ENCODE measurements at regions not wholly inside any gene's neighbourhood (a gene's known extent, or its start where the extent isn't known, plus 50 kb on each side); places are given as distances from the start of the nearest gene placed in this dataset.
"Not testable (repeated sequence)": the region's sequence is repeated elsewhere in the genome, so short reads cannot be mapped to it uniquely, and the experiment has no call there.

DNA sequence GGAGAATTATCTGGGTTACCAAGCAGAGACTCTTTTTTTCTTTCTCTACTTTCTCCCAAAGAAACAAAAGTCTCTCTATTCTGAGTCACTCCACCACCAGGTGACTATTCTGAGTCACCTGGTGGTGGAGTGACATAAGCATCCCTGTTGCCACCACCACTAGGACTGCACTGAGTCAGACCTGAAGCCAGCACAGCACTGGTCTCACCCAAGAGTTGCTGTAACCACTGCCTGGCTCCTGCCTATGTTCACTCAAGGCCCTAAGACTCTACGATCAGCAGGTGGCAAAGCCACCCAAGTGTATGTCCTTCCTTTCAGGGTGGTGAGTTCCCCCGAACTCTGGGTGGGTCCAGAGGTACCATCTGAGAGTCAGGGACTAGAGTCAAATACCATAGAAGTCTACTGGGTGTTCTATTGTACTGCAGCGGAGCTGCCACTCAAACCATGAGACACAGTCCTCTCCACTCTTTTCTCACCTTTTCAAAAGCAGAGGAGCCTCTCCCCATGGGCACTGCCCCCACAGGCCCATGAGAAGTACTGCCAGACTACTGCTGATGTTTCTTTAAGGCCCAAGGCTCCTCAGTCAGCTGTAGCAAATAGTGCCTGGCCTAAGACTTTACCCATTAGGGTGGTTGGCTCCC is 209.6 kb upstream of the IRS4 start:
- Histone ChIP-seq H3K4me1 (ENCODE audit: control insufficient read depth, insufficient read depth, low read length) (no peaks in the 10 kb centered on the region), H3K4me3 (ENCODE audit: low read depth, low read length) (no peak overlapping the region), H3K27ac (ENCODE audit: extremely low read depth, low read depth, low read length) (no peak overlapping the region), H3K36me3 (ENCODE audit: control insufficient read depth in 2 of 2, insufficient read depth in 1 of 2, low read length in 2 of 2) (no peaks in the 10 kb centered on the region), H3K9me3 (ENCODE audit: control insufficient read depth, insufficient read depth, low read depth, low read length) (no peaks in the 10 kb centered on the region)
- ChIA-PET CTCF (no interaction called here), POLR2A (no interaction called here)
- TF ChIP-seq SCRT2 (tag by site-specific recombination; IDR thresholded peaks at IDR 0.05) (no peak), ZNF660 (tag by site-specific recombination; IDR thresholded peaks at IDR 0.05) (no peak), AEBP2 (tag by site-specific recombination; IDR thresholded peaks at IDR 0.05; ENCODE audit: borderline replicate concordance) (no peak), ELK4 (IDR thresholded peaks at IDR 0.05; ENCODE audit: borderline replicate concordance, low read depth, low read length) (no peak), ZNF585B (tag by site-specific recombination; IDR thresholded peaks at IDR 0.05) (no peak), ZNF658 (tag by site-specific recombination; IDR thresholded peaks at IDR 0.05) (no peak), ZNF571 (tag by site-specific recombination; IDR thresholded peaks at IDR 0.05) (no peak), INSM2 (tag by site-specific recombination; IDR thresholded peaks at IDR 0.05) (no peak), HOXD13 (CRISPR knock-in tag; IDR thresholded peaks at IDR 0.05; ENCODE audit: borderline replicate concordance) (no peak), ZNF791 (tag by site-specific recombination; IDR thresholded peaks at IDR 0.05) (no peak)
- TF ChIP-seq, protein P1, sequence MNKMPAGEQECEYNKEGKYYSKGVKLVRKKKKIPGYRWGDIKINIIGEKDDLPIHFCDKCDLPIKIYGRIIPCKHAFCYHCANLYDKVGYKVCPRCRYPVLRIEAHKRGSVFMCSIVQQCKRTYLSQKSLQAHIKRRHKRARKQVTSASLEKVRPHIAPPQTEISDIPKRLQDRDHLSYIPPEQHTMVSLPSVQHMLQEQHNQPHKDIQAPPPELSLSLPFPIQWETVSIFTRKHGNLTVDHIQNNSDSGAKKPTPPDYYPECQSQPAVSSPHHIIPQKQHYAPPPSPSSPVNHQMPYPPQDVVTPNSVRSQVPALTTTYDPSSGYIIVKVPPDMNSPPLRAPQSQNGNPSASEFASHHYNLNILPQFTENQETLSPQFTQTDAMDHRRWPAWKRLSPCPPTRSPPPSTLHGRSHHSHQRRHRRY (tag by site-specific recombination; IDR thresholded peaks at IDR 0.05) = no peak
- TF ChIP-seq, protein P2, sequence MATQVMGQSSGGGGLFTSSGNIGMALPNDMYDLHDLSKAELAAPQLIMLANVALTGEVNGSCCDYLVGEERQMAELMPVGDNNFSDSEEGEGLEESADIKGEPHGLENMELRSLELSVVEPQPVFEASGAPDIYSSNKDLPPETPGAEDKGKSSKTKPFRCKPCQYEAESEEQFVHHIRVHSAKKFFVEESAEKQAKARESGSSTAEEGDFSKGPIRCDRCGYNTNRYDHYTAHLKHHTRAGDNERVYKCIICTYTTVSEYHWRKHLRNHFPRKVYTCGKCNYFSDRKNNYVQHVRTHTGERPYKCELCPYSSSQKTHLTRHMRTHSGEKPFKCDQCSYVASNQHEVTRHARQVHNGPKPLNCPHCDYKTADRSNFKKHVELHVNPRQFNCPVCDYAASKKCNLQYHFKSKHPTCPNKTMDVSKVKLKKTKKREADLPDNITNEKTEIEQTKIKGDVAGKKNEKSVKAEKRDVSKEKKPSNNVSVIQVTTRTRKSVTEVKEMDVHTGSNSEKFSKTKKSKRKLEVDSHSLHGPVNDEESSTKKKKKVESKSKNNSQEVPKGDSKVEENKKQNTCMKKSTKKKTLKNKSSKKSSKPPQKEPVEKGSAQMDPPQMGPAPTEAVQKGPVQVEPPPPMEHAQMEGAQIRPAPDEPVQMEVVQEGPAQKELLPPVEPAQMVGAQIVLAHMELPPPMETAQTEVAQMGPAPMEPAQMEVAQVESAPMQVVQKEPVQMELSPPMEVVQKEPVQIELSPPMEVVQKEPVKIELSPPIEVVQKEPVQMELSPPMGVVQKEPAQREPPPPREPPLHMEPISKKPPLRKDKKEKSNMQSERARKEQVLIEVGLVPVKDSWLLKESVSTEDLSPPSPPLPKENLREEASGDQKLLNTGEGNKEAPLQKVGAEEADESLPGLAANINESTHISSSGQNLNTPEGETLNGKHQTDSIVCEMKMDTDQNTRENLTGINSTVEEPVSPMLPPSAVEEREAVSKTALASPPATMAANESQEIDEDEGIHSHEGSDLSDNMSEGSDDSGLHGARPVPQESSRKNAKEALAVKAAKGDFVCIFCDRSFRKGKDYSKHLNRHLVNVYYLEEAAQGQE (tag by site-specific recombination; IDR thresholded peaks at IDR 0.05) = no peak
- TF ChIP-seq, protein P3, sequence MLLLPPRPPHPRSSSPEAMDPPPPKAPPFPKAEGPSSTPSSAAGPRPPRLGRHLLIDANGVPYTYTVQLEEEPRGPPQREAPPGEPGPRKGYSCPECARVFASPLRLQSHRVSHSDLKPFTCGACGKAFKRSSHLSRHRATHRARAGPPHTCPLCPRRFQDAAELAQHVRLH (tag by site-specific recombination; IDR thresholded peaks at IDR 0.05) = no peak

GRCh38 chrX:108914791-108915190 is 178.4 kb upstream of the IRS4 start:
- TF ChIP-seq GFI1B (tag by site-specific recombination; IDR thresholded peaks at IDR 0.05) (no peak), ZNF146 (tag by site-specific recombination; IDR thresholded peaks at IDR 0.05) (peak; percentile 83)
- ChIA-PET CTCF (no interaction called here), POLR2A (no interaction called here)
- Histone ChIP-seq H3K27ac (ENCODE audit: extremely low read depth, low read depth, low read length) (no peak overlapping the region), H3K4me3 (ENCODE audit: low read depth, low read length) (no peak overlapping the region), H3K4me1 (ENCODE audit: control insufficient read depth, insufficient read depth, low read length) (no peaks in the 10 kb centered on the region), H3K36me3 (ENCODE audit: control insufficient read depth in 2 of 2, insufficient read depth in 1 of 2, low read length in 2 of 2) (no peaks in the 10 kb centered on the region), H3K9me3 (ENCODE audit: control insufficient read depth, insufficient read depth, low read depth, low read length) (no peaks in the 10 kb centered on the region)

DNA sequence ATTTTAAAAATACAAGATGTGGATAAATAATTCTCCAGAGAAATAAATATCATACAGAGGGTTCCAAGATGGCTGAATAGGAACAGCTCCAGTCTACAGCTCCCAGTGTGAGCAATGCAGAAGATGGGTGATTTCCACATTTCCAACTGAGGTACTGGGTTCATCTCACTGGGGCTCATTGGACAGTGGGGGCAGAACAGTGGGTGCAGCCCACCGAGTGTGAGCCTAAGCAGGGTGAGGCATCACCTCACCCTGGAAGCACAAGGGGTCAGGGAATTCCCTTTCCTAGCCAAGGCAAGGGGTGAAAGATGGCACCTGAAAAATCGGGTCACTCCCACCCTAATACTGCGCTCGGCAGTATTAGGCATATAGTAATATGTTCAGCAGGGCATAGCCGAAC is 167.5 kb upstream of the IRS4 start:
- H3K4me3 ChIP-seq (ENCODE audit: low read depth, low read length); H3K9me3 ChIP-seq (ENCODE audit: control insufficient read depth, insufficient read depth, low read depth, low read length); H3K27ac ChIP-seq (ENCODE audit: extremely low read depth, low read depth, low read length); H3K4me1 ChIP-seq (ENCODE audit: control insufficient read depth, insufficient read depth, low read length); POLR2A ChIA-PET; H3K36me3 ChIP-seq (ENCODE audit: control insufficient read depth in 2 of 2, insufficient read depth in 1 of 2, low read length in 2 of 2): not testable (repeated sequence)
- CTCF ChIA-PET = interaction anchor here (0.6 kb wide), 1 partner anchor 1614 kb away, joined by 3 read pairs; no protein-coding TSS in a partner anchor

All from HEK293 (cell line).